ENCODE measurements at regions not wholly inside any gene's neighbourhood (a gene's known extent, or its start where the extent isn't known, plus 50 kb on each side); places are given as distances from the start of the nearest gene placed in this dataset.

GRCh38 chr10:1920941-1921340, 183.6 kb upstream of the ADARB2 start:
- DNase-seq = no peak

GRCh38 chr10:1920127-1920526, 182.8 kb upstream of the ADARB2 start:
- no peak for DNase-seq

- no peak for DNase-seq
Observed at GRCh38 chr10:1911771-1912170, 174.4 kb upstream of the ADARB2 start.

- DNase-seq = no peak
Observed at GRCh38 chr10:1903982-1904381, 166.7 kb upstream of the ADARB2 start.

- no peak for DNase-seq
Observed at GRCh38 chr10:1896153-1896552, 158.8 kb upstream of the ADARB2 start.

- DNase-seq = no peak
Observed at GRCh38 chr10:1895691-1896090, 158.4 kb upstream of the ADARB2 start.

GRCh38 chr10:1894912-1895311, 157.6 kb upstream of the ADARB2 start:
- no peak for DNase-seq

- DNase-seq = peak; percentile 56
Observed at GRCh38 chr10:1893941-1894340, 156.6 kb upstream of the ADARB2 start.

GRCh38 chr10:1886039-1886438, 148.7 kb upstream of the ADARB2 start:
- DNase-seq = no peak

GRCh38 chr10:1882728-1883127, 145.4 kb upstream of the ADARB2 start:
- DNase-seq = no peak

- no peak for DNase-seq
Observed at GRCh38 chr10:1882180-1882579, 144.9 kb upstream of the ADARB2 start.

GRCh38 chr10:1881636-1882035, 144.3 kb upstream of the ADARB2 start:
- DNase-seq = no peak

- no peak for DNase-seq
Observed at GRCh38 chr10:1874533-1874932, 137.2 kb upstream of the ADARB2 start.

GRCh38 chr10:1873661-1874315, 136.5 kb upstream of the ADARB2 start:
- no peak for DNase-seq

GRCh38 chr10:1872151-1872726, 134.9 kb upstream of the ADARB2 start:
- DNase-seq = no peak

GRCh38 chr10:1870491-1870890, 133.2 kb upstream of the ADARB2 start:
- no peak for DNase-seq

- no peak for DNase-seq
Observed at GRCh38 chr10:1869861-1870260, 132.5 kb upstream of the ADARB2 start.

- DNase-seq = no peak
Observed at GRCh38 chr10:1860351-1860750, 123.0 kb upstream of the ADARB2 start.

GRCh38 chr10:1858547-1858946, 121.2 kb upstream of the ADARB2 start:
- no peak for DNase-seq

- no peak for DNase-seq
Observed at GRCh38 chr10:1858048-1858447, 120.7 kb upstream of the ADARB2 start.

GRCh38 chr10:1855911-1856310, 118.6 kb upstream of the ADARB2 start:
- no peak for DNase-seq

GRCh38 chr10:1854271-1854670, 116.9 kb upstream of the ADARB2 start:
- DNase-seq = no peak

- DNase-seq = no peak
Observed at GRCh38 chr10:1853801-1854200, 116.5 kb upstream of the ADARB2 start.

- DNase-seq = peak; percentile 64
Observed at GRCh38 chr10:1852841-1853240, 115.5 kb upstream of the ADARB2 start.

GRCh38 chr10:1851762-1852161, 114.4 kb upstream of the ADARB2 start:
- DNase-seq = no peak
